IPS DF 19.7 (cell line): ENCODE measurements at regions not wholly inside any gene's neighbourhood (a gene's known extent, or its start where the extent isn't known, plus 50 kb on each side); places are given as distances from the start of the nearest gene placed in this dataset.

Source experiments
- DNase-seq: peaks from one replicate; pipeline ENCODE4 v3.0.0-alpha.2; 2013; ENCODE audit warnings: low read depth, low spot score

GRCh38 chr7:156073366-156074052 is 261.2 kb upstream of the SHH start:
- no peak for DNase-seq

GRCh38 chr7:156071612-156072011 is 259.3 kb upstream of the SHH start:
- DNase-seq, result no peak

- DNase-seq, result no peak
Observed at GRCh38 chr7:156069891-156070290, 257.6 kb upstream of the SHH start.

GRCh38 chr7:156067156-156067555 is 254.9 kb upstream of the SHH start:
- no peak for DNase-seq

- DNase-seq, result no peak
Observed at GRCh38 chr7:156065400-156065799, 253.1 kb upstream of the SHH start.

- DNase-seq, result no peak
Observed at GRCh38 chr7:156064971-156065386, 252.7 kb upstream of the SHH start.

GRCh38 chr7:156063241-156063810 is 251.1 kb upstream of the SHH start:
- no peak for DNase-seq

GRCh38 chr7:156062286-156062685 is 250.0 kb upstream of the SHH start:
- DNase-seq, result no peak

- DNase-seq, result no peak
Observed at GRCh38 chr7:156061689-156062255, 249.5 kb upstream of the SHH start.

GRCh38 chr7:156060925-156061324 is 248.7 kb upstream of the SHH start:
- no peak for DNase-seq

GRCh38 chr7:156059369-156059768 is 247.1 kb upstream of the SHH start:
- DNase-seq, result no peak

- no peak for DNase-seq
Observed at GRCh38 chr7:156058248-156058647, 246.0 kb upstream of the SHH start.

- DNase-seq, result no peak
Observed at GRCh38 chr7:156056534-156056933, 244.3 kb upstream of the SHH start.

GRCh38 chr7:156055206-156055822 is 243.1 kb upstream of the SHH start:
- no peak for DNase-seq

GRCh38 chr7:156051884-156052283 is 239.6 kb upstream of the SHH start:
- DNase-seq, result no peak

GRCh38 chr7:156050636-156051569 is 238.6 kb upstream of the SHH start:
- DNase-seq, result no peak

GRCh38 chr7:156049366-156049765 is 237.1 kb upstream of the SHH start:
- DNase-seq, result no peak

- no peak for DNase-seq
Observed at GRCh38 chr7:156046031-156046560, 233.8 kb upstream of the SHH start.

- no peak for DNase-seq
Observed at GRCh38 chr7:156043416-156044178, 231.3 kb upstream of the SHH start.

- no peak for DNase-seq
Observed at GRCh38 chr7:156041398-156041797, 229.1 kb upstream of the SHH start.
